H1 (cell line): ENCODE measurements at regions not wholly inside any gene's neighbourhood (a gene's known extent, or its start where the extent isn't known, plus 50 kb on each side); places are given as distances from the start of the nearest gene placed in this dataset.

Source experiments
- BCL11A ChIP-seq, 2 experiments: IDR thresholded peaks; one replicate each; pipeline ENCODE4 v1.6.1; 2011; ENCODE audit warnings: low read depth in 2 of 2, low read length in 2 of 2, mild to moderate bottlenecking in 2 of 2
- CHD1 ChIP-seq: IDR thresholded peaks from 2 replicates; pipeline ENCODE4 v1.6.1; 2012; ENCODE audit warnings: low read depth, low read length, improper control_type of control experiment
- CTBP2 ChIP-seq: IDR thresholded peaks from 2 replicates; pipeline ENCODE4 v1.7.0; 2011; ENCODE audit warnings: borderline replicate concordance, mild to moderate bottlenecking, moderate library complexity, mixed read lengths, low read length; ENCODE audit not compliant: insufficient read depth, insufficient read length
- GABPA ChIP-seq: IDR thresholded peaks from 2 replicates; pipeline ENCODE4 v1.6.1; 2011; ENCODE audit warnings: mild to moderate bottlenecking, low read length, moderate library complexity, borderline replicate concordance; ENCODE audit not compliant: insufficient read depth
- KDM1A ChIP-seq: fragments of 200-600, 300-600 bp; sonication (generic); IDR thresholded peaks from 2 replicates; pipeline ENCODE4 v1.7.1; 2016; ENCODE audit warnings: mild to moderate bottlenecking, low read length, borderline replicate concordance
- NANOG ChIP-seq: IDR thresholded peaks from 2 replicates; pipeline ENCODE4 v1.6.1; 2011; ENCODE audit warnings: low read length, low read depth, mild to moderate bottlenecking, inconsistent platforms; ENCODE audit not compliant: insufficient read depth, poor library complexity, severe bottlenecking
- NRF1 ChIP-seq: IDR thresholded peaks from 2 replicates; pipeline ENCODE4 v1.6.1; 2011; ENCODE audit warnings: mild to moderate bottlenecking, low read depth, low read length, improper control_type of control experiment
- RBBP5 ChIP-seq: IDR thresholded peaks from 2 replicates; pipeline ENCODE4 v1.7.1; 2012; ENCODE audit warnings: low read depth, mild to moderate bottlenecking, inconsistent platforms, low read length, moderate library complexity, borderline replicate concordance
- SIX5 ChIP-seq: IDR thresholded peaks from 2 replicates; pipeline ENCODE4 v1.6.1; 2011; ENCODE audit warnings: mild to moderate bottlenecking, low read depth, low read length

DNA sequence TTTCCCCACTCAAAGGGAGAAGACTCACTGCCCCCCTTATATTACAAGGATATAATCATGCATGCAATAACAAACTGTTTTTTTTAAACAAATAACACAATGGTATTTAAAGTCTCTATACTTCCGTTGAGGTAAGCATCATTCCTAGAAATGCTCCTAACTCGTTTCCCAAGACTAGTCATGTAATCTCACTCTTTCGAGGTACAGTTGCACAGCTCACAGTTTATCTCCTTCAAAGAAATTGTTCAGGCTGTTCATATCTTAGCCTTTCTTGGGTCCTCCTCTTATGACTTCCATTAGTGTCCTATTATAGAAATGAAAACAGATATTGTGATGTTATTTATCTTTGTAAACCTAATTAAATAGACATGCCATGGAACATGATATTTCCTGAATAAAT, 705.0 kb downstream of the KCNT2 start (continued):
- TF ChIP-seq RBBP5 (no peak), CHD1 (no peak), BCL11A (IDR thresholded peaks at IDR 0.05; ENCODE audit: low read depth in 2 of 2, low read length in 2 of 2) (no peak), CTBP2 (no peak), KDM1A (no peak), NRF1 (no peak), NANOG (no peak), GABPA (no peak), SIX5 (no peak)
